Panc1 (cell line): ENCODE measurements at regions not wholly inside any gene's neighbourhood (a gene's known extent, or its start where the extent isn't known, plus 50 kb on each side); places are given as distances from the start of the nearest gene placed in this dataset.

Source experiments
- CTCF ChIP-seq: fragments of 450-650 bp; IDR thresholded peaks from 2 replicates; pipeline ENCODE4 v1.5.1; 2017; ENCODE audit warnings: mild to moderate bottlenecking
- POLR2AphosphoS5 ChIP-seq: IDR thresholded peaks from 2 replicates; pipeline ENCODE4 v1.6.1; 2012; ENCODE audit warnings: mild to moderate bottlenecking, low read depth, low read length, moderate library complexity
- REST ChIP-seq, 2 experiments: IDR thresholded peaks; 2 replicates each; pipeline ENCODE4 v1.6.1; 2011 to 2012; ENCODE audit warnings: low read depth in 2 of 2, control low read depth in 1 of 2, low read length in 1 of 2, mild to moderate bottlenecking in 1 of 2, moderate library complexity in 1 of 2; ENCODE audit not compliant: insufficient read depth in 1 of 2
- SIN3A ChIP-seq: IDR thresholded peaks from 2 replicates; pipeline ENCODE4 v1.6.1; 2012; ENCODE audit warnings: low read depth, mild to moderate bottlenecking, low read length, moderate library complexity, borderline replicate concordance; ENCODE audit not compliant: insufficient read depth
- TCF7L2 ChIP-seq: IDR thresholded peaks from 2 replicates; pipeline ENCODE4 v1.6.1; 2011; ENCODE audit warnings: mild to moderate bottlenecking, low read depth, low read length, inconsistent platforms

GRCh38 chr10:62715383-62715782 lies 89.1 kb upstream of the ADO start:
- TF ChIP-seq CTCF (no peak), POLR2AphosphoS5 (no peak), SIN3A (no peak), TCF7L2 (no peak), REST (IDR thresholded peaks at IDR 0.05; ENCODE audit: insufficient read depth in 1 of 2, low read depth in 2 of 2, low read length in 1 of 2) (no peak)
